ENCODE measurements at regions not wholly inside any gene's neighbourhood (a gene's known extent, or its start where the extent isn't known, plus 50 kb on each side); places are given as distances from the start of the nearest gene placed in this dataset.

DNA sequence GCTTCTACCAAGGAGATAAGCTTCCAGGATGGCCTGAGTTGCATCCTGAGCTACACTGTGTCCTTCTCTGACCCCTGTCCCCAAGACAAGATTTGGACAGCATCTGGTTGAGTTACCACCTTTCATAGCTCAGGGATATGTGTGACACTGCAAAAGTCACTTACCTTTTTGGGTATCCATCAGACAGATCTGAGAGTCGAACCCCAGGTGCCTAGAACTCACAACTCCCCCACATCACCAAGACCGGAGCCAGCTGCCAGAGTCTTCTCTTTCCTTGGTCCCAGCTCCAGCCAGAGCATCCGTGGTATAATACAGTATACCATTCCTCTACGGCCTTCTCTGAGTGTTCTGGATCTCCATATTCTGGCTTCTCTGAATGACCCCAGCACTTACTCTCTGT lies 133.0 kb downstream of the CD83 start:
- H3F3A ChIP-seq (ENCODE audit: insufficient read depth, low read length, poor library complexity, severe bottlenecking): no peaks in the 10 kb centered on the region
- H3K9me2 ChIP-seq (ENCODE audit: insufficient read depth, low read length): no peaks in the 10 kb centered on the region
- no peak overlapping the region for H2AFZ ChIP-seq (ENCODE audit: low read depth, low read length)
- no peaks in the 10 kb centered on the region for H4K20me1 ChIP-seq (ENCODE audit: insufficient read depth)
- TF ChIP-seq POLR2AphosphoS5 (IDR thresholded peaks at IDR 0.05) (no peak), TAF1 (IDR thresholded peaks at IDR 0.05; ENCODE audit: low read depth) (no peak)
- no peaks in the 10 kb centered on the region for H3K79me2 ChIP-seq (replicated peaks; ENCODE audit: insufficient read depth, low read length)
- H3K4me3 ChIP-seq (ENCODE audit: low read length): no peak overlapping the region
- no peaks in the 10 kb centered on the region for H3K9me3 ChIP-seq (ENCODE audit: low read length)
- no peak overlapping the region for H3K27ac ChIP-seq (ENCODE audit: low read length)
- no peak overlapping the region for H3K9ac ChIP-seq (ENCODE audit: low read length)
- no peaks in the 10 kb centered on the region for H3K36me3 ChIP-seq (ENCODE audit: insufficient read depth, low read length)
- H3K27me3 ChIP-seq (ENCODE audit: insufficient read depth, low read depth, low read length): no peaks in the 10 kb centered on the region
- H3K4me2 ChIP-seq (ENCODE audit: low read length): no peak overlapping the region

GRCh38 chr6:14252271-14252850 lies 134.8 kb downstream of the CD83 start:
- H2AFZ ChIP-seq (ENCODE audit: low read depth, low read length): no peak overlapping the region
- H3K27ac ChIP-seq (ENCODE audit: low read length): no peak overlapping the region
- H3K79me2 ChIP-seq (replicated peaks; ENCODE audit: insufficient read depth, low read length): no peaks in the 10 kb centered on the region
- no peaks in the 10 kb centered on the region for H3F3A ChIP-seq (ENCODE audit: insufficient read depth, low read length, poor library complexity, severe bottlenecking)
- no peak overlapping the region for H3K4me3 ChIP-seq (ENCODE audit: low read length)
- H3K27me3 ChIP-seq (ENCODE audit: insufficient read depth, low read depth, low read length): no peaks in the 10 kb centered on the region
- no peaks in the 10 kb centered on the region for H3K9me3 ChIP-seq (ENCODE audit: low read length)
- no peak for TF ChIP-seq RAD21 (conservative IDR thresholded peaks at IDR 0.05)
- no peak for TF ChIP-seq POLR2AphosphoS5 (IDR thresholded peaks at IDR 0.05)
- TF ChIP-seq EZH2 (IDR thresholded peaks at IDR 0.05; ENCODE audit: borderline replicate concordance, insufficient read depth, low read length, poor library complexity, severe bottlenecking): no peak
- no peaks in the 10 kb centered on the region for H4K20me1 ChIP-seq (ENCODE audit: insufficient read depth)
- H3K9me2 ChIP-seq (ENCODE audit: insufficient read depth, low read length): no peaks in the 10 kb centered on the region
- no peak overlapping the region for H3K9ac ChIP-seq (ENCODE audit: low read length)
- no peak overlapping the region for H3K4me2 ChIP-seq (ENCODE audit: low read length)
- H3K36me3 ChIP-seq (ENCODE audit: insufficient read depth, low read length): no peaks in the 10 kb centered on the region

DNA sequence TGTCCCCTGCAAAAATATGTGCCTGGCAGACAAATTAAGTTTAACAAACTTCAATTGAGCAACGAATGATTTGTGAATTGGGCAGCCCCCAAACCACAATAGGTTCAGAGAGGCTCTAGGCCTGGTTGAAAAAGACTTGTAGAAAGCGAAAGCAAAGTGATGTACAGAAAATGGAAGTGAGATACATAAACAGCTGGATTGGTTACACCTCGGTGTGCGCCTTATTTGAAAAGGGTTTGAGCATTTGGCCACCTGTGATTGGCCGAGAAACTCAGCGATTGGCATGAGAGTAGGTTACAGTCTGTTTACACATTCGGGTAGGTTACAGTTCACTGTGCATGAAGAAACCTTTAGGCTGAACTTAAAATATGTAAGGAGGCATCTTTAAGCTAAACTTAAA lies 136.9 kb downstream of the CD83 start:
- H3F3A ChIP-seq (ENCODE audit: insufficient read depth, low read length, poor library complexity, severe bottlenecking): no peaks in the 10 kb centered on the region
- H3K9me3 ChIP-seq (ENCODE audit: low read length): no peaks in the 10 kb centered on the region
- H3K79me2 ChIP-seq (replicated peaks; ENCODE audit: insufficient read depth, low read length): no peaks in the 10 kb centered on the region
- H3K27ac ChIP-seq (ENCODE audit: low read length): no peak overlapping the region
- H3K9me2 ChIP-seq (ENCODE audit: insufficient read depth, low read length): no peaks in the 10 kb centered on the region
- no peak overlapping the region for H3K4me2 ChIP-seq (ENCODE audit: low read length)
- TF ChIP-seq TAF1 (IDR thresholded peaks at IDR 0.05; ENCODE audit: low read depth) (no peak), MXI1 (conservative IDR thresholded peaks at IDR 0.05; ENCODE audit: poor library complexity, severe bottlenecking) (no peak), RAD21 (conservative IDR thresholded peaks at IDR 0.05) (no peak), REST (IDR thresholded peaks at IDR 0.05; ENCODE audit: borderline replicate concordance) (no peak), SMC3 (conservative IDR thresholded peaks at IDR 0.05; ENCODE audit: poor library complexity) (no peak)
- TF ChIP-seq, protein P1, sequence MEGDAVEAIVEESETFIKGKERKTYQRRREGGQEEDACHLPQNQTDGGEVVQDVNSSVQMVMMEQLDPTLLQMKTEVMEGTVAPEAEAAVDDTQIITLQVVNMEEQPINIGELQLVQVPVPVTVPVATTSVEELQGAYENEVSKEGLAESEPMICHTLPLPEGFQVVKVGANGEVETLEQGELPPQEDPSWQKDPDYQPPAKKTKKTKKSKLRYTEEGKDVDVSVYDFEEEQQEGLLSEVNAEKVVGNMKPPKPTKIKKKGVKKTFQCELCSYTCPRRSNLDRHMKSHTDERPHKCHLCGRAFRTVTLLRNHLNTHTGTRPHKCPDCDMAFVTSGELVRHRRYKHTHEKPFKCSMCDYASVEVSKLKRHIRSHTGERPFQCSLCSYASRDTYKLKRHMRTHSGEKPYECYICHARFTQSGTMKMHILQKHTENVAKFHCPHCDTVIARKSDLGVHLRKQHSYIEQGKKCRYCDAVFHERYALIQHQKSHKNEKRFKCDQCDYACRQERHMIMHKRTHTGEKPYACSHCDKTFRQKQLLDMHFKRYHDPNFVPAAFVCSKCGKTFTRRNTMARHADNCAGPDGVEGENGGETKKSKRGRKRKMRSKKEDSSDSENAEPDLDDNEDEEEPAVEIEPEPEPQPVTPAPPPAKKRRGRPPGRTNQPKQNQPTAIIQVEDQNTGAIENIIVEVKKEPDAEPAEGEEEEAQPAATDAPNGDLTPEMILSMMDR (IDR thresholded peaks at IDR 0.05; ENCODE audit: poor library complexity, severe bottlenecking): no peak
- H3K27me3 ChIP-seq (ENCODE audit: insufficient read depth, low read depth, low read length): no peaks in the 10 kb centered on the region
- no peak overlapping the region for H3K4me3 ChIP-seq (ENCODE audit: low read length)
- no peaks in the 10 kb centered on the region for H3K36me3 ChIP-seq (ENCODE audit: insufficient read depth, low read length)
- no peaks in the 10 kb centered on the region for H4K20me1 ChIP-seq (ENCODE audit: insufficient read depth)
- H2AFZ ChIP-seq (ENCODE audit: low read depth, low read length): no peak overlapping the region
- no peak overlapping the region for H3K9ac ChIP-seq (ENCODE audit: low read length)
